ENCODE measurements at regions not wholly inside any gene's neighbourhood (a gene's known extent, or its start where the extent isn't known, plus 50 kb on each side); places are given as distances from the start of the nearest gene placed in this dataset.

GRCh38 chr16:27005386-27005785, 61.3 kb upstream of the C16orf82 start:
- Histone ChIP-seq H3K27ac (ENCODE audit: low read depth, low read length, poor library complexity, severe bottlenecking) (no peak overlapping the region), H3K27me3 (replicated peaks; ENCODE audit: insufficient read depth, low read depth, low read length, poor library complexity) (peaks cover 8% of the 10 kb centered on the region), H3K9me3 (ENCODE audit: low read depth, low read length, poor library complexity, severe bottlenecking) (no peaks in the 10 kb centered on the region), H3K36me3 (ENCODE audit: insufficient read depth, low read length, poor library complexity, severe bottlenecking) (no peaks in the 10 kb centered on the region), H3K4me3 (ENCODE audit: low read depth, low read length, poor library complexity, severe bottlenecking) (no peak overlapping the region), H3K4me1 (ENCODE audit: insufficient read depth, low read length, poor library complexity, severe bottlenecking) (no peaks in the 10 kb centered on the region)
- ChIA-PET POLR2A (ENCODE audit: low non-redundant PET) (no interaction called here), CTCF (no interaction called here)
- TF ChIP-seq, protein P1, sequence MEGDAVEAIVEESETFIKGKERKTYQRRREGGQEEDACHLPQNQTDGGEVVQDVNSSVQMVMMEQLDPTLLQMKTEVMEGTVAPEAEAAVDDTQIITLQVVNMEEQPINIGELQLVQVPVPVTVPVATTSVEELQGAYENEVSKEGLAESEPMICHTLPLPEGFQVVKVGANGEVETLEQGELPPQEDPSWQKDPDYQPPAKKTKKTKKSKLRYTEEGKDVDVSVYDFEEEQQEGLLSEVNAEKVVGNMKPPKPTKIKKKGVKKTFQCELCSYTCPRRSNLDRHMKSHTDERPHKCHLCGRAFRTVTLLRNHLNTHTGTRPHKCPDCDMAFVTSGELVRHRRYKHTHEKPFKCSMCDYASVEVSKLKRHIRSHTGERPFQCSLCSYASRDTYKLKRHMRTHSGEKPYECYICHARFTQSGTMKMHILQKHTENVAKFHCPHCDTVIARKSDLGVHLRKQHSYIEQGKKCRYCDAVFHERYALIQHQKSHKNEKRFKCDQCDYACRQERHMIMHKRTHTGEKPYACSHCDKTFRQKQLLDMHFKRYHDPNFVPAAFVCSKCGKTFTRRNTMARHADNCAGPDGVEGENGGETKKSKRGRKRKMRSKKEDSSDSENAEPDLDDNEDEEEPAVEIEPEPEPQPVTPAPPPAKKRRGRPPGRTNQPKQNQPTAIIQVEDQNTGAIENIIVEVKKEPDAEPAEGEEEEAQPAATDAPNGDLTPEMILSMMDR (conservative IDR thresholded peaks at IDR 0.05; ENCODE audit: low read depth, low read length) = no peak
- no peak for TF ChIP-seq EZH2 (IDR thresholded peaks at IDR 0.05; ENCODE audit: borderline replicate concordance, low read depth, low read length, poor library complexity, severe bottlenecking)
- DNase-seq (ENCODE audit: low spot score) = no peak
- intact Hi-C loops (cut with micrococcal nuclease; ENCODE audit: unreplicated experiment) = no loop called here
- no TSS peak for BruUV-seq (replicated peaks)
